GM19043 (cell line): ENCODE measurements at regions not wholly inside any gene's neighbourhood (a gene's known extent, or its start where the extent isn't known, plus 50 kb on each side); places are given as distances from the start of the nearest gene placed in this dataset.

Experiments used
- ATAC-seq: cut with Tn5 transposase; IDR thresholded peaks from one replicate; pipeline ENCODE4 v1.9.1; 2021; ENCODE audit warnings: low read depth; ENCODE audit not compliant: unreplicated experiment

GRCh38 chr22:48253136-48253535, 1490.7 kb downstream of the TBC1D22A start:
- ATAC-seq, result no peak

- ATAC-seq, result no peak
These were observed 1489.2 kb downstream of the TBC1D22A start for GRCh38 chr22:48251629-48252028.

DNA sequence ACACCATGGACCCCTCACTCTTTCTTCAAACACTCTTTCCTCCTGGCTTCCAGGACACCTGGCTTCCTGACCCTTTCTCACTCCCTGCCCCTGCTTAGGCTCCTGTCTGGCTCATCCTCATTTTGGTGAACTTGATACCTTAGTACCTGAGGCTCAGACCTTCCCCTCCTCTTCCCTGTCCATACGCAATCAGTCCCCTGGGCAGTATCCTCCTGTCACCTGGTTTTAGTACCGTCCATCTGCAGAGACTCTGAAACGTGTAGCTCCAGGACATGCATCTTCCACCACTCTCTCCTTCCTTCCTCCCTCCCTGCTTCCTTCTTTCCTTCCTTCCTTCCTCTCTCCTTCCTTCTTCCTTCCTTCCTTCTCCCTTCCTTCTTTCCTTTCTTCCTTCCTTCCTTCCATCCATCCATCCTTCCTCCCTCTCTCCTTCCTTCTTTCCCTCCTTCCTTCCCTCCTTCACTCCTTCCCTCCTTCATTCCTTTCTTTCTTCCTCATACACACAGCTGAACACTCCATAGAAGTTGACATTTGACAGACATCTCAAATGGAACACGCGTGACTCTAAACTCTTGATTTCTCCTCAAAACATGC, 1488.6 kb downstream of the TBC1D22A start:
- ATAC-seq, result no peak

- no peak for ATAC-seq
These were observed 1487.9 kb downstream of the TBC1D22A start for GRCh38 chr22:48250286-48250895.

DNA sequence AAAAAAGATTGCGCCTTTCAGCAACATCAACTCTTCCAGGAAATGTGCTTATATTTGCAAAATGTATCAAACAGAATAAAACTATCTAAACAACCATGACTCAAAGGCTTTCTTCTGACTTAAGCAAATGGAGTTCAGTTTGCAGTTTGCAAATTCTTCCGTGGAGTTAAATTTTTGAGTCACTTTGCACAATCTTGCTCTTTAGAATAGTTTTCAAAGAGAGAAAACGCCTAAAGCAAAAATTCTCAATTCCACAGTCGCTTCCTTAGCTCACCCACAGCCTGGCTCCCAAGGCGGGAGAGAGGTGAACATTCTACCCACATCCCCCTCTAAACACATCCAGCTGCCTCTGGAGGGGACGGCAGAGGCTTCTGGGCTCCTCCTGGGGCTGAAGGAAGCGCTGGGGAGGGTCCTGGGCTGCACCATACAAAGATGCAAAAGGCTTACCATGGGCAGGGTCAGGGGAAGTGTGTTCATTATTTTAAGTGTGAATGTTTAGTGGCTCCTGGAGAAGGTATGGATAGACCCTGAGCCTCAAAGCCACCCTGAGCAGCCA, 1487.3 kb downstream of the TBC1D22A start:
- ATAC-seq, result no peak

GRCh38 chr22:48248901-48249455, 1486.5 kb downstream of the TBC1D22A start:
- ATAC-seq, result no peak

DNA sequence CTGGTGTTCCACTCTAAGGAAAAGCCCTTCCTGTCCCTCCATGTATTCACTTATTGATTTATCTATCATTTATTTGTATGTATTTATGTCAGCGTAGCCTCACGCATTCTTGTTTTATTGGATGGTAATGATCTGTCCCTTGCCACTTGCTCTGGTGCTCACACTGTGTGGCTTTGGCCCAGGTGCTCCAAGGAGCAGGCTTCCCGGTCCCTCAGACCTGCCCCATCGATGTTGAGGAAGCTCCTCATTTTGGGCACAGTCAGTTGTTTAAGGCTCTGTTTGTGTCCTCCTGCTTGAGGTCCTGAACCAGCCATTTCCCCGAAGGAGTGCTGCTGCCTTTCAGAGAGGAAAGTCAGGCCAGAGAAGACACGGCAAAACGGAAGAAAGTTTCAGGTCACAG, 1485.4 kb downstream of the TBC1D22A start:
- no peak for ATAC-seq

DNA sequence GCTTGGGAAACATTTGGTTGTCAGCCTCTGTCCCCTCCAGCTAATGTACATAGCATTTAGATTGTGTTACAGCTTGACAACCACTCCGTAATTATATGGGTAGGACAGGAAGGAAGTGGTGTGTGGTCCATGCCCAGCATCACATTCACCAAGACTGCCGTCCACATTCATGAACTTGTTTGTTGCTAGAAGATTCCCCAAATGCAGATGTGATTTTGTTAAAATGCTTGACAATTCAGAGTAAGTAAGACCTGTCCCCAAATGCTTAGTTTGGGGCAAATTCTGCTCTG, 1482.7 kb downstream of the TBC1D22A start:
- ATAC-seq, result no peak

DNA sequence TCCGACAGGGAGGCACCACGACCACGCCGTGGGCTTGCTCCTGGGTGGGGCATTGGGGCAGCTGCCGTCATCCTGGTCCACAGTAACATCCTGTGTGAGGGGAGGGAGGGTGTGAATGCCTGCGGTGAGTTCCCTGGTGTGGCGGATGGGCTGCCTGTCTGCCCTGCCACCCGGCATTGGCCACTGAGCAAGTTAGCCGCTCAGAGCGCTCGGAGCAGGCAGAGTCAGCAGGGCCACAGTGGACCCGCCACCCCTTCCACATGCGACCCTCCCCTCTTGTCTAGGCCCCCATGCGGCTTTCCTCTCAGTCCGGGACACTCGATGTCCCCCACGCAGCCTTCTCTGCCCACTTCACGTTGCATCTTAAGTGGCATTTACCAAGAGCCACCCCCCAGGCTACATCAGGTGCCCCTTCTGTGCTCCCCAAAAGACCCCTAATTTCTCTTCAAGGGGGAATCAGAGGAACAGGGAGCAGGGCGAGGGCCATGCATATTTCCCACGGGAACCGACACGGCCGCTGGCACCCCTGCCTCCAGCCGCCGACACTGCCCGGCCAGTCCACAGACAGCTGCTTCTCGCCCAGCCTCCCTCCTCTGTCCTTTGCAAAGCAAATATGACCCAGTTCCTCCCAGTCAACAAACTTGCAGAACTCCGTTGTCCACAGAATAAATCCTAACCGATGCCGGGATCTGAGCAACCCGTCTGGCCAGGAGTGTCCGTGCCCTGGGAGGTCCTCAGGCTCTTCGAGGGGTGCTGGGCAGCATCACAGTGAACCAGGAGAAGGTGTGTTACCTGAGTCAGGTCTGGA, 1482.1 kb downstream of the TBC1D22A start:
- no peak for ATAC-seq

GRCh38 chr22:48242461-48242864, 1480.0 kb downstream of the TBC1D22A start:
- no peak for ATAC-seq

GRCh38 chr22:48241658-48242057, 1479.2 kb downstream of the TBC1D22A start:
- no peak for ATAC-seq

GRCh38 chr22:48240935-48241230, 1478.4 kb downstream of the TBC1D22A start:
- no peak for ATAC-seq

- ATAC-seq, result no peak
These were observed 1477.9 kb downstream of the TBC1D22A start for GRCh38 chr22:48240148-48240934.

GRCh38 chr22:48239461-48240147, 1477.2 kb downstream of the TBC1D22A start:
- ATAC-seq, result no peak

DNA sequence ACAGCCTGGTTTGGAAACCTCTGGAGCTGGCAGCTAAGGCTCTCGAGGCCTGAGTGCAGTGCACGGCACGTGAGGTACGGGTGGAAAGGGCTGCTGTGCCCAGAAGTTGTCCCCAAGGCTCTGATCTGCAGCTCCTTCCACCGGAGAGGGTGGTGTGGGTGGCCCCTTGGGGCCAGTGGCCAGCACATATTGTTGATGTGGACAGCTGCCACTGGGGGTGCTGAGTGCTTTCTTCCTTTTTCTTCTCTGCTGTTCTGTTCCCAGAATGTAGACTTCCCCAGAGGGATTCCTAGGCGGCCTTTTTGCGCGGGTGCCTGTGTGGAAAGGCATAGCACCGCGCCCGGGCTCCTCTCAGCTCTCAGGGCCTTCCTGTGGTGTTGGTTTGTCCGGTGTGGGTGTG, 1476.5 kb downstream of the TBC1D22A start:
- no peak for ATAC-seq

GRCh38 chr22:48238284-48238915, 1476.0 kb downstream of the TBC1D22A start:
- no peak for ATAC-seq

GRCh38 chr22:48237466-48238283, 1475.2 kb downstream of the TBC1D22A start:
- ATAC-seq, result no peak

GRCh38 chr22:48236261-48236660, 1473.8 kb downstream of the TBC1D22A start:
- no peak for ATAC-seq

DNA sequence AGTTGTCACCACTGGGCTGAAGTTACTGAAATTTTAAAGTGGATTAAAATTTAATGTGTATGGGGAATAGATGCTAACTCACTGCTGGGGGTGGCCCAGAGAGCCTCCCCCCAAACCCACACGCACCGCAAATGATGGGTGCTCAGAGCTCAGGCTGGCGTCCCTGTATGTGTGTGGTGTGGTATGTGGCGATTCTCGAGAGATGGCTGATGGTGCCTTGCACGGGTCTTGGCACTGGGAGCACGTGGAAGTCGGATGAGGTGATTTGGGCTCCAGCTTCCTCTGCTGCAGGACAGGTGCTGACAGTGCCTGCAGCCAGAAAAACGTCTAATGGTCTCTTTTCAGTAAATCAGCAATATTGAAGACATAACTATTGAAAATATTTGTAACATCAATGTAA, 1473.3 kb downstream of the TBC1D22A start:
- no peak for ATAC-seq
